OCI-LY7 (cell line): ENCODE measurements at regions not wholly inside any gene's neighbourhood (a gene's known extent, or its start where the extent isn't known, plus 50 kb on each side); places are given as distances from the start of the nearest gene placed in this dataset.

Experiments
- BruUV-seq: library from RNA; stranded (reverse); fragments of 400-500 nt; replicated peaks from 2 replicates; lab custom pipeline; 2021; lab: Mats Ljungman, UMichigan
- CTCF ChIA-PET: fragments of 300-600 bp; sonication (Branson Sonifier 250); formaldehyde crosslinking; loops from one replicate; lab custom pipeline; 2022; ENCODE audit warnings: antibody characterized with exemption; ENCODE audit not compliant: unreplicated experiment; lab: Charles Lee
- POLR2A ChIA-PET: fragments of 300-600 bp; sonication (Branson Sonifier 250); formaldehyde crosslinking; loops from one replicate; lab custom pipeline; 2022; ENCODE audit warnings: antibody characterized with exemption; lab: Charles Lee
- DNase-seq: peaks from one replicate; pipeline ENCODE4 v3.0.0-alpha.2; 2015; ENCODE audit warnings: low spot score
- H2AFZ ChIP-seq: fragments of 200-600 bp; sonication (generic), shearing (Covaris generic); 2 replicates; pipeline ENCODE4 v1.6.1; 2014; ENCODE audit warnings: mild to moderate bottlenecking, antibody characterized with exemption, low read length, moderate library complexity
- H3K27ac ChIP-seq: fragments of 200-600 bp; sonication (generic); 2 replicates; pipeline ENCODE4 v1.5.1; 2014; ENCODE audit warnings: mixed run types, low read depth, mild to moderate bottlenecking, moderate library complexity, low read length, inconsistent platforms; ENCODE audit not compliant: poor library complexity, severe bottlenecking
- H3K36me3 ChIP-seq: fragments of 200-600 bp; sonication (generic); 2 replicates; pipeline ENCODE4 v1.6.1; 2014; ENCODE audit warnings: mild to moderate bottlenecking, antibody characterized with exemption, low read length, moderate library complexity, mixed read lengths; ENCODE audit not compliant: insufficient read depth
- H3K4me1 ChIP-seq: fragments of 200-600 bp; sonication (generic); 2 replicates; pipeline ENCODE4 v1.5.1; 2014; ENCODE audit warnings: mild to moderate bottlenecking, low read length; ENCODE audit not compliant: insufficient read depth, poor library complexity, severe bottlenecking
- H3K4me2 ChIP-seq: fragments of 200-600 bp; sonication (generic); 2 replicates; pipeline ENCODE4 v1.6.1; 2014; ENCODE audit warnings: mild to moderate bottlenecking, low read length
- H3K4me3 ChIP-seq: fragments of 200-600 bp; sonication (generic); 2 replicates; pipeline ENCODE4 v1.5.1; 2014; ENCODE audit warnings: mild to moderate bottlenecking, low read depth, low read length; ENCODE audit not compliant: poor library complexity, severe bottlenecking
- H3K79me2 ChIP-seq: fragments of 200-600 bp; sonication (generic); 2 replicates; pipeline ENCODE4 v1.6.1; 2016; ENCODE audit warnings: low read depth, mild to moderate bottlenecking, low read length, moderate library complexity, mixed read lengths; ENCODE audit not compliant: insufficient read depth
- H3K9me2 ChIP-seq: fragments of 200-600 bp; sonication (generic); 2 replicates; pipeline ENCODE4 v1.6.1; 2016; ENCODE audit warnings: mild to moderate bottlenecking, low read length, mixed read lengths; ENCODE audit not compliant: insufficient read depth
- H3K9me3 ChIP-seq: fragments of 200-600 bp; sonication (generic); 2 replicates; pipeline ENCODE4 v1.6.1; 2014; ENCODE audit warnings: mild to moderate bottlenecking, mixed run types, low read length, mixed read lengths
- H4K20me1 ChIP-seq: fragments of 200-600 bp; sonication (generic); 2 replicates; pipeline ENCODE4 v1.6.1; 2014; ENCODE audit warnings: mild to moderate bottlenecking, antibody characterized with exemption, low read length, moderate library complexity, mixed read lengths; ENCODE audit not compliant: insufficient read depth
- EZH2phosphoT487 ChIP-seq: fragments of 200-600 bp; sonication (generic); IDR thresholded peaks from 2 replicates; pipeline ENCODE4 v1.6.1; 2018; ENCODE audit warnings: low read depth, borderline replicate concordance, mild to moderate bottlenecking, mixed run types, antibody characterized with exemption, low read length, moderate library complexity, mixed read lengths
- intact Hi-C: fragments of 100-400 bp; cut with micrococcal nuclease; formaldehyde crosslinking; loops from one replicate; pipeline ENCODE4 v1.10.0; 2022; ENCODE audit not compliant: unreplicated experiment
- TF ChIP-seq, protein P1 (sequence below): fragments of 200-600 bp; sonication (generic); conservative IDR thresholded peaks from 2 replicates; pipeline ENCODE4 v1.5.1; 2014; ENCODE audit warnings: mild to moderate bottlenecking, antibody characterized with exemption, low read length, moderate library complexity, mixed read lengths

DNA sequence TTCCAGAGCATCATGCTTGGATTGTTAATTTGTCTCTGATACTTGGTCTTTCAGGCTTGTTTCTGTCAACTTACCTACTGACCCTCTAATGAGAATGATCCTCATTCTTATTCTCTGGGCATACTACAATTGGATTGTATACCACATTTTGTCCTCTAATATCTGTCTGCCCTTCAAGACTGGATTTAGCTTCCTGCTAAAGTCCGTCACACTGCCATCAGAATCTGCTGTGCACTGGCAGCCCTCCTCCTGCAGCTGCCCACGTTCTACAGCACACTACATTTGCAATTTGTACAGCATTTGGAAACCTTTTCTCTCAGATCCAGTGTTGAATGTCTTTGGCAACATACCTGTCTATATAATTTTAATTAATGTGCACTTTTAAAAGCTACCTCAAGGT lies 183.1 kb downstream of the ZNF330 start:
- no peaks in the 10 kb centered on the region for H3K36me3 ChIP-seq
- intact Hi-C loops: no loop called here
- no peaks in the 10 kb centered on the region for H3K9me3 ChIP-seq
- H3K27ac ChIP-seq: no peak overlapping the region
- no peak overlapping the region for H2AFZ ChIP-seq
- DNase-seq: no peak
- no peaks in the 10 kb centered on the region for H3K9me2 ChIP-seq
- BruUV-seq: no TSS peak
- no peak overlapping the region for H3K4me3 ChIP-seq
- no peaks in the 10 kb centered on the region for H3K4me1 ChIP-seq
- ChIA-PET CTCF (no interaction called here), POLR2A (no interaction called here)
- no peaks in the 10 kb centered on the region for H3K79me2 ChIP-seq
- H4K20me1 ChIP-seq: no peaks in the 10 kb centered on the region
- TF ChIP-seq, protein P1, sequence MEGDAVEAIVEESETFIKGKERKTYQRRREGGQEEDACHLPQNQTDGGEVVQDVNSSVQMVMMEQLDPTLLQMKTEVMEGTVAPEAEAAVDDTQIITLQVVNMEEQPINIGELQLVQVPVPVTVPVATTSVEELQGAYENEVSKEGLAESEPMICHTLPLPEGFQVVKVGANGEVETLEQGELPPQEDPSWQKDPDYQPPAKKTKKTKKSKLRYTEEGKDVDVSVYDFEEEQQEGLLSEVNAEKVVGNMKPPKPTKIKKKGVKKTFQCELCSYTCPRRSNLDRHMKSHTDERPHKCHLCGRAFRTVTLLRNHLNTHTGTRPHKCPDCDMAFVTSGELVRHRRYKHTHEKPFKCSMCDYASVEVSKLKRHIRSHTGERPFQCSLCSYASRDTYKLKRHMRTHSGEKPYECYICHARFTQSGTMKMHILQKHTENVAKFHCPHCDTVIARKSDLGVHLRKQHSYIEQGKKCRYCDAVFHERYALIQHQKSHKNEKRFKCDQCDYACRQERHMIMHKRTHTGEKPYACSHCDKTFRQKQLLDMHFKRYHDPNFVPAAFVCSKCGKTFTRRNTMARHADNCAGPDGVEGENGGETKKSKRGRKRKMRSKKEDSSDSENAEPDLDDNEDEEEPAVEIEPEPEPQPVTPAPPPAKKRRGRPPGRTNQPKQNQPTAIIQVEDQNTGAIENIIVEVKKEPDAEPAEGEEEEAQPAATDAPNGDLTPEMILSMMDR: no peak
- TF ChIP-seq EZH2phosphoT487: no peak
- no peak overlapping the region for H3K4me2 ChIP-seq

DNA sequence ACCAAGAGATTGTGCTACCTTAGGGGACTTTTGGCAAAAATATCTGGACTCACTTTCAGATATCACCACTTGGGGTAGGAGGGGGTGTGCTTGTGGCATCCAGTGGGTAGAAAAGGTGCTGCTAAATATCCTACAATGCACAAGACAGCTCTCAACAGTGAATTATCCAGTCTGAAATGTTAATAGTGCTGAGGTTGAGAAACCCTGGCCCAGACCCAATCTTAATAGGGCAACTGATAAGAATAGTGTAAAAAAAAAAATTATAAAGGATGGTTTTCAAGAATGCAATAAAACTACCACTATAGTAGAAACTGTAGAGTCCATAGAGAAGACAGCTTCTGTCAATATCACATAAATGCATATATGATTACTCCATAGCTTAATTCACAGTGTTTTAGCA lies 185.5 kb downstream of the ZNF330 start:
- H2AFZ ChIP-seq: no peak overlapping the region
- H3K27ac ChIP-seq: no peak overlapping the region
- H3K4me1 ChIP-seq: no peaks in the 10 kb centered on the region
- H3K4me3 ChIP-seq: no peak overlapping the region
- no peaks in the 10 kb centered on the region for H3K79me2 ChIP-seq
- H3K36me3 ChIP-seq: no peaks in the 10 kb centered on the region
- ChIA-PET POLR2A (interaction anchor here (0.6 kb wide), 1 partner anchor 677 kb away, joined by 3 read pairs; no protein-coding TSS in a partner anchor), CTCF (no interaction called here)
- H3K4me2 ChIP-seq: no peak overlapping the region
- TF ChIP-seq EZH2phosphoT487: no peak
- TF ChIP-seq, protein P1: no peak
- intact Hi-C loops: no loop called here
- no peaks in the 10 kb centered on the region for H3K9me3 ChIP-seq
- no peaks in the 10 kb centered on the region for H4K20me1 ChIP-seq
- no TSS peak for BruUV-seq
- DNase-seq: no peak
- no peaks in the 10 kb centered on the region for H3K9me2 ChIP-seq

DNA sequence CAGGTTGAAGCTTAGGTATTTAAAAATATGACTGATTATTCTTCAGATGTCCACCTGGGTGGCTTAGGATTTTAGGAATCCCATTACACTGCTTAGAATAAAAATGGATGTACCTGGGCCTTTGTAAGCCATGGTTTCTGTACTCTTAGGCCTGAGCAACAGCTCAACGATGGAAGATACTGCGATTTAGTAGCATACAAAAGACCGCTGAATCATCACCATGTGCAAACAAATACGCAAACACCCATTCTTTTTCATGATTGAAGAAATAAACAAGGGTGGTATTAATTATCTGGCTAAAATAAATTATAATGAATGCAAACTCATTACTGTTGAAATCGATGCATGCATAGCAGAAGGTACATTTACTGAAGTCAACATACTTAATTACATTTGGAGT lies 188.9 kb downstream of the ZNF330 start:
- DNase-seq: no peak
- Histone ChIP-seq H4K20me1 (no peaks in the 10 kb centered on the region), H2AFZ (no peak overlapping the region), H3K36me3 (no peaks in the 10 kb centered on the region), H3K27ac (no peak overlapping the region), H3K9me3 (no peaks in the 10 kb centered on the region), H3K4me2 (no peak overlapping the region), H3K4me1 (no peaks in the 10 kb centered on the region), H3K4me3 (no peak overlapping the region), H3K79me2 (no peaks in the 10 kb centered on the region), H3K9me2 (no peaks in the 10 kb centered on the region)
- ChIA-PET CTCF (no interaction called here), POLR2A (no interaction called here)
- intact Hi-C loops: no loop called here
- no TSS peak for BruUV-seq
- TF ChIP-seq, protein P1: no peak
- TF ChIP-seq EZH2phosphoT487: no peak
